ENCODE measurements at regions not wholly inside any gene's neighbourhood (a gene's known extent, or its start where the extent isn't known, plus 50 kb on each side); places are given as distances from the start of the nearest gene placed in this dataset.
"Not testable (repeated sequence)": the region's sequence is repeated elsewhere in the genome, so short reads cannot be mapped to it uniquely, and the experiment has no call there.

GRCh38 chr20:29320216-29320949 is 1937.1 kb upstream of the DEFB115 start:
- not testable (repeated sequence) for DNase-seq

GRCh38 chr20:29323631-29324515 is 1933.6 kb upstream of the DEFB115 start:
- DNase-seq = not testable (repeated sequence)

DNA sequence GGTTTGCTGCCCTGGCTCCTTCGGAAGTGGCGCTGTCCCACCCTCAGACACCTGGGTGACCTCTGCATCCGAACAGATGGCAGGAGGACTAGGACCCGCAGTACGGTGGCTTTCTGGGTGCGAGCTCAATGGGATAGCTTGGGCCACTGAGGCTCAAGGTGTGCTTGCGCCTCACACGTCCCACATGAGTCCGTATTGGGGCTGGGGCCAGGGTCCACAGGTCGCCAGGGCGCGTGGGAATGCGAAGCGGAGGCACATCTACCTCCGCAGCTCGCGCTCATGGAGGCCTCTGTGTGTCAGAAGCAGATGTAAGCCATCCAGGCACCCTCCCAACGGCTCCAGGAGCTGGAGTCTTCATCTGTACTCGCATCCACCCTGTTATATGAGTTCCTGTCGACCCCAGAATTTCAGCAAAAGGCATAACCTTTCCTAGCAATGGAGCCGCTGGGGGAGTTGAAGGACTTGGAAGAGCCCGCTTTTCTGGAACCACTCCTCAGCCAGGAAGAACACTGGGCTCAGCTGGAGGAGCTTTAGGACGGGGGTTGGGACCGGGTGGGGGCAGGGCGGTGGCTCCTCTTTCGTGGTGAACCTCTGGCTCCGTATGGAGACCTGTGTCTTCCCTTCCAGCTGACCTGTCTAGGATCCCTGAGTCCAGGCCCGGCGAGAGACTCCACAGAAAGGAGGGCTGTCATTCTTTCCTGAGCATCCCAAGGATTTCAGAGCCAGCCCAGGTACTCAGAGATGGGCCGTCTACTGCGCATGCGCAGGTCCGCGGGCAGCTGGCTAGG is 1932.8 kb upstream of the DEFB115 start:
- DNase-seq = not testable (repeated sequence)

- DNase-seq = no peak
Measured at GRCh38 chr20:29325304-29325640, 1932.2 kb upstream of the DEFB115 start.

- DNase-seq = not testable (repeated sequence)
Measured at GRCh38 chr20:29325781-29326180, 1931.7 kb upstream of the DEFB115 start.

- no peak for DNase-seq
Measured at GRCh38 chr20:29326376-29327070, 1930.9 kb upstream of the DEFB115 start.

- not testable (repeated sequence) for DNase-seq
Measured at GRCh38 chr20:29327600-29328420, 1929.7 kb upstream of the DEFB115 start.

DNA sequence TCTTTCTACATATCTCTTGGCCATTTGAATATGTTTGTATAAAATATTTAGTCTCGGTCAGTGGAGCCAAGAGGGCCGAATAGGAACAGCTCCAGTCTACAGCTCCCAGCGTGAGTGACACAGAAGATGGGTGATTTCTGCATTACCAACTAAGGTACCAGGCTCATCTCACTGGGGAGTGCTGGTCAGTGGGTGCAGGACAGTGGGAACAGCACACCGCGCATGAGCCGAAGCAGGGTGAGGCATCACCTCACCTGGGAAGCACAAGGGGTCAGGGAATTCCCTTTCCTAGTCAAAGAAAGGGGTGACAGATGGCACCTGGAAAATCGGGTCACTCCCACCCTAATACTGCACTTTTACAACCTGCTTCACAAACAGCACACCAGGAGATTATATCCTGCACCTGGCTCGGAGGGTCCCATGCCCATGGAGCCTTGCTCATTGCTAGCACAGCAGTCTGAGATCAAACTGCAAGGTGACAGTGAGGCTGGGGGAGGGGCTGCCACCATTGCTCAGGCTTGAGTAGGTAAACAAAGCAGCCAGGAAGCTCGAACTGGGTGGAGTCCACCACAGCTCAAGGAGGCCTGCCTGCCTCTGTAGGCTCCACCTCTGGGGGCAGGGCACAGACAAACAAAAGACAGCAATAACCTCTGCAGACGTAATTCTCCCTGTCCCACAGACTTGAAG is 1926.9 kb upstream of the DEFB115 start:
- not testable (repeated sequence) for DNase-seq

DNA sequence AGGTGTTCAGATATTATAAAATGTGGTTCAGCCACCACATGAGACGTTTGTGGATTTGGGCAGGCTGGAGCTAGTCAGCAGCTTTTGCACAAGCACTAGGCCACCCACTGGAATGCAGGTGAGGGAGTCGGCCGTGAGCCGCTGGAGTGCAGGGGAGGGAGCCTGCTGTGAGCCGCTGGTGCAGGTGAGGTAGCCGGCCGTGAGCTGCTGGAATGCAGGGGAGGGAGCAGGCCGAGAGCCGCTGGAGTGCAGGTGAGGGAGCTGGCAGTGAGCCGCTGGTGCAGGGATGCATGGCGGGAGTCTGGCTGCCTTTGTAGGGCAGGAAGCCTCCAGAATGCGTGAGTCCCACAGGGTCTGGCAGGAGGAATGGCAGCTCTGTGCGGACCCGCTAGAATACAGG is 1907.6 kb upstream of the DEFB115 start:
- DNase-seq = no peak

- not testable (repeated sequence) for DNase-seq
Measured at GRCh38 chr20:29375937-29376336, 1881.5 kb upstream of the DEFB115 start.

GRCh38 chr20:29392853-29393252 is 1864.6 kb upstream of the DEFB115 start:
- not testable (repeated sequence) for DNase-seq

DNA sequence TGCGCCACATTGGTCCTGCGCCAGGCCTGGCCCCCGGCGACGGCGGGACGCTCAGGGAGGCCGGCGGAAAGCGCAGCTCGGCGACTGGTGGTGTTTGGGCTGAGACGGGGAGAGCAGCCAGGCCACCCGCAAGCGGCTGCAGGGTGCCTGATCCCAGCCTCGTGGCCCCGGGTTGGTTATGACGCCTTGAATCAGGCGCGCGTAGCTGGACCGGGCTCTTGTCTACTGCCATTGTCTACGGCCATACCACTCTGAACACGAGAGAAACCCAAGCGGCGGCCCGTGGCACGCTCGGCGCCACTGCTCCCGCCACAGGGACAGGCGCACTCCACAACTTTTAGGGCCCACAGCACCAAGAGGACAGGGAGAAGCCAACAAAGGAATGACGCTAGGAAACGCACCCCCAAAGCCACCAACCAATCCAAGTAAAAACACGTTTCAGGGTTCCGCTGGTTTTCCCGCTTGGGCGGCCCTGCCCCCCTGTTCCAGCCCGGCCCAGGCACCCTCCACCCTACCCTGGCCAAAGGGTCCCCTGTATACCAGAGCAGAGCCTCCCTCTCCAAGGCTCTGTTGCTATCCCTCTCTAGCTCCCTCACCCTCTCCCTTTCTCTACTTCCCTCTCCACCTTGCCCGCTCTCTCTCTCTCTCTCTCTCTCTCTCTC is 1849.3 kb upstream of the DEFB115 start:
- DNase-seq = no peak

DNA sequence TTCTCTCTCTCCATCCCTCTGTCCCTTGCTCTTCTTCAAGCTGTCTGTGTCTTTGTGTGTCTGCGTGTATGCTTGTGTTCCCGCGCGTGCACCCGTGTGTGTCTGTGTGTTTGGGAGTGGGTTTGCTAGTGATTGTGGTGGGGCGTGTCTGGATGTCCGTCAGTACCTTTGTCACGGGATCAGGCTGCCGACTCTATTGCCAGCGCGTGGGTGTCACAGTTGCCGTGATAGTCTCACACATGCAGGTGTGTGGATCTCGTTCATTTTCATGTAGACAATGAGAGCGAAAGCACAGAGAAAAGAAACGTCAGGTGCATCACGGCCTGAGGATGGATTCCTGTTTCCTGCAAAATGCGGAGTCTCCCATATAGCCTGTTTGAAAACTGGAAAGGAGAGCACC is 1848.8 kb upstream of the DEFB115 start:
- DNase-seq = not testable (repeated sequence)

DNA sequence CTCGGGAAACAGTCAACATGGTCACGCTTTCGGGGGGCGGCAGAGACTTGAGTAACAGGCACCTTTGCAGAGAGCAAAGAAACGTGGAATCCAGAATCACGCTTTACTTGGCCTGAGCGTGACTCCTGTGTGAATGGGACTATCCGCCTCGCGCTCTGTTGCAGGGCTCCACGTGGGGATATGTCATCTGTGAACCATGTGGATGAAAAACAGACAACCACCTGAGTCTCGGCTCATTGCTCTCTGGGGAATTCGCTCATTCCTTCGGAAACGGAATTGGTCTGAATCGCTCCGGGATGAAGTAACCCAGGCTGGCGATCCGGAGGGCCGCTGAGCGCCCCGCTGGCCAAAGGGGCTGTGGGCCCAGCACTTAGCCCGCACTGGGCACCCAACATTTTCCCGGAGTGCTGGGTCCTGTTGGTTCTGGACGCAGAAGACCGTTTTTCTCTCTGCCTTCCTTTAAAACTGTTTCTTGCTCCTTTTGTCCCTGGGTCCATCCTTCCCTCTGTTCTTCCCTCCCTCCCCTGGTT is 1848.2 kb upstream of the DEFB115 start:
- DNase-seq = not testable (repeated sequence)

GRCh38 chr20:29409833-29410805 is 1847.3 kb upstream of the DEFB115 start:
- no peak for DNase-seq

GRCh38 chr20:29410806-29411457 is 1846.5 kb upstream of the DEFB115 start:
- DNase-seq = no peak

GRCh38 chr20:29411458-29411820 is 1846.0 kb upstream of the DEFB115 start:
- DNase-seq = not testable (repeated sequence)

- DNase-seq = no peak
Measured at GRCh38 chr20:29419378-29419777, 1838.1 kb upstream of the DEFB115 start.
